NCI-H2081 (cell line): ENCODE measurements at regions not wholly inside any gene's neighbourhood (a gene's known extent, or its start where the extent isn't known, plus 50 kb on each side); places are given as distances from the start of the nearest gene placed in this dataset.

Experiments
- DNase-seq, 2 experiments: peaks; one replicate each; lab custom pipeline; 2025; lab: John Stamatoyannopoulos, UW

- no peak for DNase-seq
Measured at GRCh38 chr7:33661430-33662160, 243.7 kb upstream of the BMPER start.

- DNase-seq: no peak
Measured at GRCh38 chr7:33666531-33666930, 238.8 kb upstream of the BMPER start.

- DNase-seq: no peak
Measured at GRCh38 chr7:33667196-33667595, 238.1 kb upstream of the BMPER start.

- peak; percentile 58 to 84 for DNase-seq
Measured at GRCh38 chr7:33669251-33669670, 236.1 kb upstream of the BMPER start.

GRCh38 chr7:33671531-33672262, 233.6 kb upstream of the BMPER start:
- DNase-seq: peak in 1 of 2 experiments; percentile 13

GRCh38 chr7:33673029-33673700, 232.2 kb upstream of the BMPER start:
- DNase-seq: no peak

- no peak for DNase-seq
Measured at GRCh38 chr7:33674804-33675411, 230.4 kb upstream of the BMPER start.

GRCh38 chr7:33677556-33677955, 227.8 kb upstream of the BMPER start:
- DNase-seq: no peak

GRCh38 chr7:33678569-33679335, 226.6 kb upstream of the BMPER start:
- no peak for DNase-seq

GRCh38 chr7:33680682-33681081, 224.7 kb upstream of the BMPER start:
- no peak for DNase-seq

GRCh38 chr7:33685503-33685902, 219.8 kb upstream of the BMPER start:
- DNase-seq: no peak

- DNase-seq: no peak
Measured at GRCh38 chr7:33685981-33686683, 219.2 kb upstream of the BMPER start.

GRCh38 chr7:33687625-33688024, 217.7 kb upstream of the BMPER start:
- no peak for DNase-seq

GRCh38 chr7:33691180-33691579, 214.2 kb upstream of the BMPER start:
- DNase-seq: no peak

- no peak for DNase-seq
Measured at GRCh38 chr7:33692956-33693355, 212.4 kb upstream of the BMPER start.

- DNase-seq: no peak
Measured at GRCh38 chr7:33694006-33694405, 211.3 kb upstream of the BMPER start.

- DNase-seq: no peak
Measured at GRCh38 chr7:33697616-33698015, 207.7 kb upstream of the BMPER start.

- DNase-seq: no peak
Measured at GRCh38 chr7:33698041-33698440, 207.3 kb upstream of the BMPER start.

- DNase-seq: no peak
Measured at GRCh38 chr7:33698692-33699128, 206.6 kb upstream of the BMPER start.

- no peak for DNase-seq
Measured at GRCh38 chr7:33700001-33700899, 205.1 kb upstream of the BMPER start.
